AG08396 (cell line): ENCODE measurements at regions not wholly inside any gene's neighbourhood (a gene's known extent, or its start where the extent isn't known, plus 50 kb on each side); places are given as distances from the start of the nearest gene placed in this dataset.

Source experiments
- DNase-seq: peaks from one replicate; pipeline ENCODE4 v3.0.0; 2012; ENCODE audit warnings: low spot score, mixed read lengths

GRCh38 chr2:207449642-207450165 is 80.1 kb upstream of the CREB1 start:
- no peak for DNase-seq

- no peak for DNase-seq
These were observed 79.6 kb upstream of the CREB1 start for GRCh38 chr2:207450186-207450585.

- no peak for DNase-seq
These were observed 71.2 kb upstream of the CREB1 start for GRCh38 chr2:207458582-207458981.

GRCh38 chr2:207459990-207460757 is 69.6 kb upstream of the CREB1 start:
- no peak for DNase-seq

GRCh38 chr2:207463433-207463832 is 66.3 kb upstream of the CREB1 start:
- DNase-seq: no peak

- DNase-seq: no peak
These were observed 65.8 kb upstream of the CREB1 start for GRCh38 chr2:207464007-207464406.

- no peak for DNase-seq
These were observed 63.9 kb upstream of the CREB1 start for GRCh38 chr2:207465894-207466293.

GRCh38 chr2:207467716-207468347 is 61.9 kb upstream of the CREB1 start:
- DNase-seq: peak; percentile 47

- no peak for DNase-seq
These were observed 61.3 kb upstream of the CREB1 start for GRCh38 chr2:207468488-207468887.

GRCh38 chr2:207469451-207469850 is 60.3 kb upstream of the CREB1 start:
- no peak for DNase-seq

GRCh38 chr2:207469943-207470729 is 59.6 kb upstream of the CREB1 start:
- no peak for DNase-seq

- no peak for DNase-seq
These were observed 58.5 kb upstream of the CREB1 start for GRCh38 chr2:207471261-207471660.

GRCh38 chr2:207472343-207473048 is 57.3 kb upstream of the CREB1 start:
- DNase-seq: no peak

GRCh38 chr2:207473049-207473930 is 56.5 kb upstream of the CREB1 start:
- peak; percentile 40 for DNase-seq

- DNase-seq: no peak
These were observed 55.9 kb upstream of the CREB1 start for GRCh38 chr2:207473931-207474235.

- peak; percentile 37 for DNase-seq
These were observed 54.8 kb upstream of the CREB1 start for GRCh38 chr2:207474863-207475485.

GRCh38 chr2:207475546-207475945 is 54.2 kb upstream of the CREB1 start:
- no peak for DNase-seq

- DNase-seq: no peak
These were observed 51.9 kb upstream of the CREB1 start for GRCh38 chr2:207477896-207478295.

- no peak for DNase-seq
These were observed 51.2 kb upstream of the CREB1 start for GRCh38 chr2:207478572-207478971.

GRCh38 chr2:207479198-207479785 is 50.5 kb upstream of the CREB1 start:
- DNase-seq: no peak
